Sigmoid colon (tissue), 6 donors: ENCODE measurements at regions not wholly inside any gene's neighbourhood (a gene's known extent, or its start where the extent isn't known, plus 50 kb on each side); places are given as distances from the start of the nearest gene placed in this dataset.

ENCODE experiments used
- DNase-seq: peaks from one replicate; pipeline ENCODE4 v3.0.0-alpha.2; 2019
- H3K27ac ChIP-seq, 4 donors: fragments of 200-600 bp; sonication (generic); one replicate each; pipeline ENCODE4 v1.5.1; 2016 to 2019; ENCODE audit warnings: mild to moderate bottlenecking in 1 of 4
- H3K27me3 ChIP-seq, 3 donors: fragments of 200-600 bp; sonication (generic); one replicate each; pipeline ENCODE4 v1.5.1; 2019; ENCODE audit warnings: mild to moderate bottlenecking in 1 of 3
- H3K36me3 ChIP-seq, 4 donors: fragments of 200-600 bp; sonication (generic); one replicate each; pipeline ENCODE4 v1.5.1; 2016 to 2019
- H3K4me1 ChIP-seq, 4 donors: fragments of 200-600 bp; sonication (generic); one replicate each; pipeline ENCODE4 v1.5.1; 2017 to 2019
- H3K4me3 ChIP-seq, 4 donors: fragments of 200-600 bp; sonication (generic); one replicate each; pipeline ENCODE4 v1.5.1; 2017 to 2019; ENCODE audit warnings: mild to moderate bottlenecking in 2 of 4, moderate library complexity in 1 of 4
- H3K9me3 ChIP-seq, 4 donors: fragments of 200-600 bp in 3 of 4; sonication (generic) in 3 of 4; one replicate each; pipeline versions ENCODE4 v1.5.1 to v1.6.1; 2013 to 2019
- CTCF ChIP-seq, 4 experiments: fragments of 450-650 bp in 3 of 4; fragments of 200-600 bp in 1 of 4; IDR thresholded peaks; one replicate each; pipeline ENCODE4 v1.5.1; 2016 to 2019; ENCODE audit warnings: antibody characterized with exemption in 4 of 4, mild to moderate bottlenecking in 3 of 4, moderate library complexity in 2 of 4
- EP300 ChIP-seq, 4 donors: sonication (generic); formaldehyde crosslinking; IDR thresholded peaks; one replicate each; pipeline ENCODE4 v1.6.1; 2017; ENCODE audit warnings: antibody characterized with exemption in 4 of 4
- POLR2A ChIP-seq, 2 donors: fragments of 450-650 bp; IDR thresholded peaks; one replicate each; pipeline ENCODE4 v1.6.1; 2016; ENCODE audit warnings: antibody characterized with exemption in 2 of 2, mild to moderate bottlenecking in 2 of 2, moderate library complexity in 2 of 2
- POLR2AphosphoS5 ChIP-seq, 4 donors: sonication (generic); formaldehyde crosslinking; IDR thresholded peaks; one replicate each; pipeline ENCODE4 v1.6.1; 2017; ENCODE audit warnings: antibody characterized with exemption in 4 of 4
- WGBS, 2 donors: extraction: QIAGEN DNeasy Blood & Tissue Kit; methylation state at CpG; one replicate each; pipeline ENCODE4 v1.1.7; 2013; 5-methylcytosine and 5-hydroxymethylcytosine counted together
- intact Hi-C: fragments of 100-400 bp; cut with DNase I; formaldehyde crosslinking; loops from one replicate; pipeline ENCODE4 v1.15.1; 2023
- donor health status: healthy with polysubstance abuse.
- donor health status: healthy.

- no peaks in the 10 kb centered on the region for H3K4me1 ChIP-seq
- TF ChIP-seq POLR2A (IDR thresholded peaks at IDR 0.05) (no peak), POLR2AphosphoS5 (IDR thresholded peaks at IDR 0.05) (no peak), CTCF (IDR thresholded peaks at IDR 0.05) (no peak), EP300 (IDR thresholded peaks at IDR 0.05) (no peak)
- no peaks in the 10 kb centered on the region for H3K9me3 ChIP-seq
- H3K36me3 ChIP-seq = no peaks in the 10 kb centered on the region
- DNase-seq = no peak
- H3K27me3 ChIP-seq = no peaks in the 10 kb centered on the region
- 61 to 80% methylated on average over 9 of the region's 9 CpGs for WGBS, 2 donors
- no peak overlapping the region for H3K4me3 ChIP-seq
- no peak overlapping the region for H3K27ac ChIP-seq
- intact Hi-C loops = no loop called here
Measured at GRCh38 chr9:87803623-87804345, 77.9 kb downstream of the CTSL start.

DNA sequence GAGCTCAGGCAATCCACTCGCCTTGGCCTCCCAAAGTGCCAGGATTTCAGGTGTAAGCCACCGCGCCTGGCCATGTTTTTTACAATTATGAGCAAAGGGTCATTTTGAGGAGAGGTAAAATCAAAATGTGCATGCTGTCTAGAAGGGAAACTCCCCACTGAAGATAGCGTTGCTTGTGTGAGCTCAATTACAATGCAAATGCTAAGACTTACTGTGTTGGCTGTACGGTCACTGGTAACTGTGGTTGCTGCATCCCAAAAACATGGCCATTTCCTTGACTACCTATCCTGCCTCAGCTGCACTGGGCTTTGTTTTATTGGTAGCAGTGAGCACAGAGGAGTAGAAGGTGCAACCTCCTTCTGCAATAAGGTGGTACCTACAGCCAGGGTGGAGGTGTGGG lies 77.4 kb upstream of the SPATA31E1 start:
- TF ChIP-seq CTCF (IDR thresholded peaks at IDR 0.05) (no peak), POLR2AphosphoS5 (IDR thresholded peaks at IDR 0.05) (no peak), EP300 (IDR thresholded peaks at IDR 0.05) (no peak), POLR2A (IDR thresholded peaks at IDR 0.05) (no peak)
- 91 to 94% methylated on average over 5 of the region's 5 CpGs for WGBS, 2 donors
- Histone ChIP-seq H3K4me1 (no peaks in the 10 kb centered on the region), H3K36me3 (no peaks in the 10 kb centered on the region), H3K27ac (no peak overlapping the region), H3K27me3 (no peaks in the 10 kb centered on the region), H3K9me3 (no peaks in the 10 kb centered on the region), H3K4me3 (no peak overlapping the region)
- no peak for DNase-seq
- intact Hi-C loops = no loop called here

- Histone ChIP-seq H3K9me3 (no peaks in the 10 kb centered on the region), H3K4me1 (no peaks in the 10 kb centered on the region), H3K27me3 (no peaks in the 10 kb centered on the region), H3K4me3 (no peak overlapping the region), H3K36me3 (no peaks in the 10 kb centered on the region), H3K27ac (no peak overlapping the region)
- intact Hi-C loops = no loop called here
- no peak for DNase-seq
- TF ChIP-seq CTCF (IDR thresholded peaks at IDR 0.05) = no peak
- no peak for TF ChIP-seq POLR2A (IDR thresholded peaks at IDR 0.05)
- no peak for TF ChIP-seq POLR2AphosphoS5 (IDR thresholded peaks at IDR 0.05)
- TF ChIP-seq EP300 (IDR thresholded peaks at IDR 0.05) = no peak
- WGBS, 2 donors = 92 to 93% methylated on average over 5 of the region's 5 CpGs
Measured at GRCh38 chr9:87810008-87810407, 72.7 kb upstream of the SPATA31E1 start.

DNA sequence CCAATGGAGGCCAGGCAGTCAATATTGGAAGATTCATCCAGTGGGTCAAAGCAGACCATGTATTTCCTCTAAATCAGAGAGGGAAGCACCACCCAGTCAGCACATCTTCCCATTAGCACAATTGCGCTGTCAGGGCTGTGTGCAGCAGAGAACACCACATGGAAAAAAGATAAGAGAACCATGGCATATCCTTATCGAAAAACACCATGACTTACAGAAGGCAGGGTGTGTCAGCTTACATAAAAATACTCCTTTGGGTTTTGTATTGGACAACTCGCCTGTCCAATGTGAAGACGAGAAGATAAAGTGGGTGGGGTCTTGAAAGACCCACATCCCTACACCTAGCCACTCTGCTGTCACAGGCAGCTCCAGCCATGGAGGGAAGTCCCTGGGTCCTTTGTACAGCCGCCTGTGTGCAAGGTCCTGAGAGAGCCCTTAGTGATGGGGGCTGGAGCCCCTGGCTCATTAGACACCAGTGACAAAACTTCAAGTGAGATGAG lies 71.9 kb upstream of the SPATA31E1 start:
- no peak for DNase-seq
- Histone ChIP-seq H3K4me3 (no peak overlapping the region), H3K27ac (no peak overlapping the region), H3K9me3 (no peaks in the 10 kb centered on the region), H3K27me3 (no peaks in the 10 kb centered on the region), H3K36me3 (no peaks in the 10 kb centered on the region), H3K4me1 (peaks cover 0 to under 1% (median 0%) of the 10 kb centered on the region in 4 donors)
- intact Hi-C loops = no loop called here
- 80 to 81% methylated on average over 5 of the region's 5 CpGs for WGBS, 2 donors
- no peak for TF ChIP-seq CTCF (IDR thresholded peaks at IDR 0.05)
- TF ChIP-seq POLR2A (IDR thresholded peaks at IDR 0.05) = no peak
- TF ChIP-seq EP300 (IDR thresholded peaks at IDR 0.05) = no peak
- TF ChIP-seq POLR2AphosphoS5 (IDR thresholded peaks at IDR 0.05) = no peak
